H1 (cell line): ENCODE measurements at regions not wholly inside any gene's neighbourhood (a gene's known extent, or its start where the extent isn't known, plus 50 kb on each side); places are given as distances from the start of the nearest gene placed in this dataset.

Experiments used
- CTCF ChIA-PET: fragments of 300-600 bp; sonication (Branson Sonifier 250); formaldehyde crosslinking; loops from one replicate; lab custom pipeline; 2021; ENCODE audit not compliant: partially characterized antibody; lab: Charles Lee
- POLR2A ChIA-PET: fragments of 300-600 bp; sonication (Branson Sonifier 250); formaldehyde crosslinking; loops from one replicate; lab custom pipeline; 2021; ENCODE audit warnings: inconsistent platforms; ENCODE audit not compliant: partially characterized antibody; lab: Charles Lee
- DNase-seq, 2 experiments: peaks; one replicate each; pipeline versions ENCODE4 v3.0.0 to v3.0.0-alpha.2; 2010 to 2022; ENCODE audit warnings: low spot score in 2 of 2, low read depth in 1 of 2, mixed read lengths in 1 of 2
- FAIRE-seq: peaks from 2 replicates; lab custom pipeline; 2011; peaks lifted over from hg19 to GRCh38; lab: Jason Lieb, UNC
- H2AFZ ChIP-seq: 2 replicates; pipeline ENCODE4 v1.8.1; 2012; ENCODE audit warnings: low read length, inconsistent platforms
- H2AK5ac ChIP-seq: 2 replicates; pipeline ENCODE4 v1.6.1; 2013; ENCODE audit warnings: low read depth, low read length
- H2BK120ac ChIP-seq: replicated peaks from 2 replicates; pipeline ENCODE3; 2013; ENCODE audit warnings: low read depth, low read length, inconsistent platforms
- H2BK12ac ChIP-seq: 2 replicates; pipeline ENCODE4 v1.6.1; 2013; ENCODE audit warnings: low read depth, low read length
- H2BK15ac ChIP-seq: 2 replicates; pipeline ENCODE4 v1.6.1; 2013; ENCODE audit warnings: low read length
- H2BK20ac ChIP-seq: 2 replicates; pipeline ENCODE4 v1.6.1; 2013; ENCODE audit warnings: low read length
- H2BK5ac ChIP-seq: 2 replicates; pipeline ENCODE4 v1.6.1; 2013; ENCODE audit warnings: low read depth, low read length
- H3K14ac ChIP-seq: 2 replicates; pipeline ENCODE4 v1.6.1; 2013; ENCODE audit warnings: inconsistent platforms; ENCODE audit not compliant: insufficient read length
- H3K18ac ChIP-seq: 2 replicates; pipeline ENCODE4 v1.6.1; 2013; ENCODE audit warnings: low read length; ENCODE audit errors: extremely low read depth
- H3K23ac ChIP-seq: 2 replicates; pipeline ENCODE4 v1.6.1; 2013; ENCODE audit warnings: inconsistent platforms; ENCODE audit not compliant: insufficient read length
- H3K23me2 ChIP-seq: 2 replicates; pipeline ENCODE4 v1.6.1; 2013; ENCODE audit warnings: low read depth, low read length
- H3K27ac ChIP-seq: 2 replicates; pipeline ENCODE4 v1.6.1; 2011; ENCODE audit warnings: low read depth, low read length, inconsistent platforms
- H3K27me3 ChIP-seq, 4 experiments: replicated peaks in 1 of 4; 1 replicate in 1 of 4; 2 replicates in 3 of 4; pipeline versions ENCODE4 v1.6.1 to v1.8.1; 2011 to 2013; ENCODE audit warnings: low read length in 3 of 4, mild to moderate bottlenecking in 3 of 4, inconsistent platforms in 2 of 4, mixed read lengths in 2 of 4, moderate library complexity in 1 of 4; ENCODE audit not compliant: control insufficient read depth in 3 of 4, insufficient read depth in 3 of 4; ENCODE audit errors: extremely low read depth in 1 of 4
- H3K36me3 ChIP-seq, 4 experiments: 2 replicates each; pipeline versions ENCODE4 v1.6.1 to v1.8.1; 2011 to 2013; ENCODE audit warnings: mild to moderate bottlenecking in 4 of 4, low read length in 3 of 4, moderate library complexity in 2 of 4, control low read depth in 1 of 4, inconsistent platforms in 1 of 4; ENCODE audit not compliant: insufficient read depth in 4 of 4, control insufficient read depth in 2 of 4
- H3K4ac ChIP-seq: replicated peaks from 2 replicates; pipeline ENCODE3; 2013; ENCODE audit warnings: low read length, low read depth, mixed read lengths, inconsistent platforms; ENCODE audit not compliant: insufficient read length
- H3K4me1 ChIP-seq, 4 experiments: replicated peaks in 1 of 4; 1 replicate in 1 of 4; 2 replicates in 3 of 4; pipeline versions ENCODE4 v1.6.1 to v1.8.1; 2011 to 2013; ENCODE audit warnings: low read length in 3 of 4, inconsistent platforms in 2 of 4, mixed read lengths in 1 of 4; ENCODE audit not compliant: insufficient read depth in 4 of 4, control insufficient read depth in 3 of 4
- H3K4me2 ChIP-seq, 2 experiments: 2 replicates each; pipeline versions ENCODE4 v1.6.1 to v1.8.1; 2011 to 2013; ENCODE audit warnings: low read depth in 2 of 2, low read length in 2 of 2, control low read depth in 1 of 2, inconsistent platforms in 1 of 2, mild to moderate bottlenecking in 1 of 2; ENCODE audit not compliant: insufficient read depth in 1 of 2
- H3K4me3 ChIP-seq, 4 experiments: fragments of 200-600, 300-600 bp in 1 of 4; sonication (generic), shearing (Covaris generic), sonication (Bioruptor Twin) in 1 of 4; 2 replicates each; pipeline versions ENCODE4 v1.5.1 to v1.8.1; 2011 to 2016; ENCODE audit warnings: low read length in 4 of 4, low read depth in 3 of 4, control low read depth in 2 of 4, inconsistent platforms in 2 of 4, mild to moderate bottlenecking in 2 of 4, mixed read lengths in 1 of 4, moderate library complexity in 1 of 4; ENCODE audit not compliant: insufficient read depth in 2 of 4; ENCODE audit errors: extremely low read depth in 1 of 4
- H3K56ac ChIP-seq: replicated peaks from 2 replicates; pipeline ENCODE3; 2013; ENCODE audit warnings: low read depth, mild to moderate bottlenecking, mixed read lengths, low read length, inconsistent platforms; ENCODE audit not compliant: insufficient read length
- H3K79me1 ChIP-seq: 2 replicates; pipeline ENCODE4 v1.6.1; 2013; ENCODE audit warnings: low read depth, low read length, control low read depth
- H3K79me2 ChIP-seq, 2 experiments: 2 replicates each; pipeline versions ENCODE4 v1.6.1 to v1.8.1; 2012 to 2013; ENCODE audit warnings: low read length in 2 of 2, mild to moderate bottlenecking in 2 of 2, inconsistent platforms in 1 of 2; ENCODE audit not compliant: insufficient read depth in 2 of 2, control insufficient read depth in 1 of 2
- H3K9ac ChIP-seq, 4 experiments: replicated peaks in 1 of 4; 1 replicate in 1 of 4; 2 replicates in 3 of 4; pipeline versions ENCODE4 v1.6.1 to v1.8.1; 2011 to 2013; ENCODE audit warnings: low read depth in 3 of 4, low read length in 3 of 4, control low read depth in 2 of 4, mild to moderate bottlenecking in 2 of 4, moderate library complexity in 2 of 4, inconsistent platforms in 1 of 4; ENCODE audit errors: extremely low read depth in 1 of 4
- H3K9me3 ChIP-seq, 2 experiments: 2 replicates each; pipeline versions ENCODE4 v1.6.1 to v1.8.1; 2012 to 2013; ENCODE audit warnings: mild to moderate bottlenecking in 2 of 2, moderate library complexity in 2 of 2, control low read depth in 1 of 2, inconsistent platforms in 1 of 2, low read depth in 1 of 2, low read length in 1 of 2, mixed read lengths in 1 of 2; ENCODE audit not compliant: insufficient read depth in 2 of 2
- H4K20me1 ChIP-seq, 2 experiments: replicated peaks in 1 of 2; 2 replicates each; pipeline versions ENCODE3 to v1.8.1; 2011 to 2013; ENCODE audit warnings: inconsistent platforms in 2 of 2, low read length in 2 of 2, mild to moderate bottlenecking in 1 of 2; ENCODE audit not compliant: insufficient read depth in 2 of 2, control insufficient read depth in 1 of 2
- H4K5ac ChIP-seq: 2 replicates; pipeline ENCODE4 v1.6.1; 2013; ENCODE audit warnings: low read length, low read depth, mixed read lengths, inconsistent platforms; ENCODE audit not compliant: insufficient read length
- H4K8ac ChIP-seq: 2 replicates; pipeline ENCODE4 v1.8.0; 2013; ENCODE audit warnings: mild to moderate bottlenecking, moderate library complexity, low read length, inconsistent platforms; ENCODE audit not compliant: insufficient read depth; ENCODE audit errors: extremely low read depth
- H4K91ac ChIP-seq: replicated peaks from 2 replicates; pipeline ENCODE3; 2013; ENCODE audit warnings: low read length, mixed read lengths, inconsistent platforms; ENCODE audit not compliant: insufficient read length
- BACH1 ChIP-seq: IDR thresholded peaks from 2 replicates; pipeline ENCODE4 v1.6.1; 2012; ENCODE audit warnings: low read length, improper control_type of control experiment
- EGR1 ChIP-seq: IDR thresholded peaks from 2 replicates; pipeline ENCODE4 v1.6.1; 2011; ENCODE audit warnings: low read depth, low read length, borderline replicate concordance
- POU5F1 ChIP-seq: IDR thresholded peaks from 2 replicates; pipeline ENCODE4 v1.6.1; 2011; ENCODE audit warnings: low read depth, mild to moderate bottlenecking, low read length, moderate library complexity
- TCF12 ChIP-seq: IDR thresholded peaks from 2 replicates; pipeline ENCODE4 v1.6.1; 2011; ENCODE audit warnings: low read depth, mild to moderate bottlenecking, low read length
- WGBS, 2 experiments: shearing (Covaris generic) in 1 of 2; methylation state at CpG; one replicate each; pipeline versions ENCODE4 v1.1.6 to v1.1.7; 2013 to 2015; ENCODE audit warnings: low lambda C conversion rate in 2 of 2, mixed read lengths in 2 of 2, inconsistent platforms in 1 of 2, low coverage in 1 of 2, missing lambda C conversion rate in 1 of 2; ENCODE audit not compliant: insufficient replicate concordance in 2 of 2, insufficient coverage in 1 of 2, insufficient read length in 1 of 2; ENCODE audit errors: extremely low coverage in 1 of 2, missing lambda C conversion rate in 1 of 2; 5-methylcytosine and 5-hydroxymethylcytosine counted together

GRCh38 chr6:49322861-49323260, 140.2 kb downstream of the MMUT start:
- Histone ChIP-seq H3K14ac (no peak overlapping the region), H4K91ac (no peak overlapping the region), H2BK120ac (no peak overlapping the region), H2BK5ac (no peak overlapping the region), H3K56ac (no peak overlapping the region), H3K79me2 (no peaks in the 10 kb centered on the region), H3K4me1 (no peaks in the 10 kb centered on the region), H3K23ac (no peak overlapping the region), H3K79me1 (no peaks in the 10 kb centered on the region), H2BK15ac (no peak overlapping the region), H2BK20ac (no peak overlapping the region), H3K4me3 (no peak overlapping the region), H4K8ac (no peak overlapping the region), H3K18ac (no peak overlapping the region), H3K36me3 (no peaks in the 10 kb centered on the region; a peak in 1 of 8 replicates), H3K4ac (no peak overlapping the region), H2BK12ac (no peak overlapping the region), H3K27me3 (no peaks in the 10 kb centered on the region), H4K5ac (no peak overlapping the region), H2AFZ (no peak overlapping the region), H3K4me2 (no peak overlapping the region), H2AK5ac (no peak overlapping the region), H3K27ac (no peak overlapping the region), H3K9me3 (no peaks in the 10 kb centered on the region), H4K20me1 (no peaks in the 10 kb centered on the region), H3K9ac (no peak overlapping the region), H3K23me2 (no peaks in the 10 kb centered on the region)
- TF ChIP-seq POU5F1 (no peak), BACH1 (no peak), EGR1 (no peak), TCF12 (no peak)
- ChIA-PET POLR2A (no interaction called here), CTCF (no interaction called here)
- DNase-seq (no peak), FAIRE-seq (no peak)
- WGBS, 2 experiments = 87% methylated on average over 1 of the region's 1 CpG; no CpG with 5 or more reads in 1 of the 2 experiments
